NCI-H1417 (cell line): ENCODE measurements at regions not wholly inside any gene's neighbourhood (a gene's known extent, or its start where the extent isn't known, plus 50 kb on each side); places are given as distances from the start of the nearest gene placed in this dataset.
"Not testable (repeated sequence)": the region's sequence is repeated elsewhere in the genome, so short reads cannot be mapped to it uniquely, and the experiment has no call there.

Source experiments
- DNase-seq, 3 experiments: peaks; one replicate each; lab custom pipeline; 2025; lab: John Stamatoyannopoulos, UW

GRCh38 chr5:135776457-135776856 lies 58.0 kb upstream of the SLC25A48 start:
- DNase-seq, result no peak

GRCh38 chr5:135761746-135762145 lies 72.7 kb upstream of the SLC25A48 start:
- DNase-seq, result no peak

- DNase-seq, result no peak
Measured at GRCh38 chr5:135759149-135759784, 75.2 kb upstream of the SLC25A48 start.

- no peak for DNase-seq
Measured at GRCh38 chr5:135753990-135754389, 80.5 kb upstream of the SLC25A48 start.

GRCh38 chr5:135750506-135750905 lies 84.0 kb upstream of the SLC25A48 start:
- no peak for DNase-seq

- no peak for DNase-seq
Measured at GRCh38 chr5:135747824-135748223, 86.6 kb upstream of the SLC25A48 start.

- DNase-seq, result no peak
Measured at GRCh38 chr5:135745897-135746500, 88.5 kb upstream of the SLC25A48 start.

- DNase-seq, result no peak
Measured at GRCh38 chr5:135743705-135744411, 90.6 kb upstream of the SLC25A48 start.

GRCh38 chr5:135743181-135743580 lies 91.3 kb upstream of the SLC25A48 start:
- DNase-seq, result no peak

GRCh38 chr5:135742240-135742639 lies 92.2 kb upstream of the SLC25A48 start:
- not testable (repeated sequence) for DNase-seq

- no peak for DNase-seq
Measured at GRCh38 chr5:135741040-135741439, 93.4 kb upstream of the SLC25A48 start.

GRCh38 chr5:135740475-135740874 lies 94.0 kb upstream of the SLC25A48 start:
- no peak for DNase-seq

GRCh38 chr5:135739383-135739981 lies 95.0 kb upstream of the SLC25A48 start:
- DNase-seq, result no peak

GRCh38 chr5:135738564-135738875 lies 95.9 kb upstream of the SLC25A48 start:
- no peak for DNase-seq

- no peak for DNase-seq
Measured at GRCh38 chr5:135737701-135738563, 96.5 kb upstream of the SLC25A48 start.

GRCh38 chr5:135736952-135737351 lies 97.5 kb upstream of the SLC25A48 start:
- DNase-seq, result not testable (repeated sequence)

- no peak for DNase-seq
Measured at GRCh38 chr5:135735831-135736230, 98.6 kb upstream of the SLC25A48 start.

GRCh38 chr5:135734956-135735355 lies 99.5 kb upstream of the SLC25A48 start:
- not testable (repeated sequence) for DNase-seq

- not testable (repeated sequence) for DNase-seq
Measured at GRCh38 chr5:135731034-135731433, 103.4 kb upstream of the SLC25A48 start.

GRCh38 chr5:135730161-135730560 lies 104.3 kb upstream of the SLC25A48 start:
- DNase-seq, result not testable (repeated sequence)

GRCh38 chr5:135729321-135729786 lies 105.1 kb upstream of the SLC25A48 start:
- DNase-seq, result peak in 2 of 3 experiments; percentile 1 to 40

- DNase-seq, result no peak
Measured at GRCh38 chr5:135724617-135725016, 109.8 kb upstream of the SLC25A48 start.
